ENCODE measurements at regions not wholly inside any gene's neighbourhood (a gene's known extent, or its start where the extent isn't known, plus 50 kb on each side); places are given as distances from the start of the nearest gene placed in this dataset.

GRCh38 chr4:81826817-81827424 lies 355.2 kb upstream of the RASGEF1B start:
- no peaks in the 10 kb centered on the region for H3K9me3 ChIP-seq
- H3K4me3 ChIP-seq, result no peak overlapping the region
- H3K36me3 ChIP-seq, result no peaks in the 10 kb centered on the region
- no peaks in the 10 kb centered on the region for H3K27me3 ChIP-seq
- DNase-seq (no peak), ATAC-seq (no peak)
- no peak overlapping the region for H3K27ac ChIP-seq
- TF ChIP-seq, protein P1, sequence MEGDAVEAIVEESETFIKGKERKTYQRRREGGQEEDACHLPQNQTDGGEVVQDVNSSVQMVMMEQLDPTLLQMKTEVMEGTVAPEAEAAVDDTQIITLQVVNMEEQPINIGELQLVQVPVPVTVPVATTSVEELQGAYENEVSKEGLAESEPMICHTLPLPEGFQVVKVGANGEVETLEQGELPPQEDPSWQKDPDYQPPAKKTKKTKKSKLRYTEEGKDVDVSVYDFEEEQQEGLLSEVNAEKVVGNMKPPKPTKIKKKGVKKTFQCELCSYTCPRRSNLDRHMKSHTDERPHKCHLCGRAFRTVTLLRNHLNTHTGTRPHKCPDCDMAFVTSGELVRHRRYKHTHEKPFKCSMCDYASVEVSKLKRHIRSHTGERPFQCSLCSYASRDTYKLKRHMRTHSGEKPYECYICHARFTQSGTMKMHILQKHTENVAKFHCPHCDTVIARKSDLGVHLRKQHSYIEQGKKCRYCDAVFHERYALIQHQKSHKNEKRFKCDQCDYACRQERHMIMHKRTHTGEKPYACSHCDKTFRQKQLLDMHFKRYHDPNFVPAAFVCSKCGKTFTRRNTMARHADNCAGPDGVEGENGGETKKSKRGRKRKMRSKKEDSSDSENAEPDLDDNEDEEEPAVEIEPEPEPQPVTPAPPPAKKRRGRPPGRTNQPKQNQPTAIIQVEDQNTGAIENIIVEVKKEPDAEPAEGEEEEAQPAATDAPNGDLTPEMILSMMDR (IDR thresholded peaks at IDR 0.05), result no peak
- no peaks in the 10 kb centered on the region for H3K4me1 ChIP-seq
- intact Hi-C loops (cut with DNase I), result no loop called here

- Histone ChIP-seq H3K27ac (no peak overlapping the region), H3K4me3 (no peak overlapping the region), H3K27me3 (no peaks in the 10 kb centered on the region), H3K9me3 (no peaks in the 10 kb centered on the region), H3K36me3 (no peaks in the 10 kb centered on the region), H3K4me1 (no peaks in the 10 kb centered on the region)
- TF ChIP-seq, protein P1 (IDR thresholded peaks at IDR 0.05), result no peak
- intact Hi-C loops (cut with DNase I), result no loop called here
- no peak for ATAC-seq
- no peak for DNase-seq
Observed at GRCh38 chr4:81826335-81826734, 354.6 kb upstream of the RASGEF1B start.

GRCh38 chr4:81818385-81818920 lies 346.7 kb upstream of the RASGEF1B start:
- H3K9me3 ChIP-seq, result no peaks in the 10 kb centered on the region
- H3K36me3 ChIP-seq, result no peaks in the 10 kb centered on the region
- no peak overlapping the region for H3K4me3 ChIP-seq
- ATAC-seq, result no peak
- intact Hi-C loops (cut with DNase I), result no loop called here
- peaks cover 0 to 5% of the 10 kb centered on the region in 2 donors for H3K4me1 ChIP-seq
- no peaks in the 10 kb centered on the region for H3K27me3 ChIP-seq
- no peak overlapping the region for H3K27ac ChIP-seq
- TF ChIP-seq, protein P1 (IDR thresholded peaks at IDR 0.05), result no peak
- DNase-seq, result peak in 2 of 4 donors; percentile 12 to 69

- intact Hi-C loops (cut with DNase I), result no loop called here
- no peaks in the 10 kb centered on the region for H3K36me3 ChIP-seq
- no peaks in the 10 kb centered on the region for H3K27me3 ChIP-seq
- no peaks in the 10 kb centered on the region for H3K9me3 ChIP-seq
- peaks cover 0 to 5% of the 10 kb centered on the region in 2 donors for H3K4me1 ChIP-seq
- DNase-seq (no peak), ATAC-seq (no peak)
- no peak overlapping the region for H3K4me3 ChIP-seq
- no peak overlapping the region for H3K27ac ChIP-seq
- TF ChIP-seq, protein P1 (IDR thresholded peaks at IDR 0.05), result no peak
Observed at GRCh38 chr4:81816031-81816761, 344.5 kb upstream of the RASGEF1B start.

DNA sequence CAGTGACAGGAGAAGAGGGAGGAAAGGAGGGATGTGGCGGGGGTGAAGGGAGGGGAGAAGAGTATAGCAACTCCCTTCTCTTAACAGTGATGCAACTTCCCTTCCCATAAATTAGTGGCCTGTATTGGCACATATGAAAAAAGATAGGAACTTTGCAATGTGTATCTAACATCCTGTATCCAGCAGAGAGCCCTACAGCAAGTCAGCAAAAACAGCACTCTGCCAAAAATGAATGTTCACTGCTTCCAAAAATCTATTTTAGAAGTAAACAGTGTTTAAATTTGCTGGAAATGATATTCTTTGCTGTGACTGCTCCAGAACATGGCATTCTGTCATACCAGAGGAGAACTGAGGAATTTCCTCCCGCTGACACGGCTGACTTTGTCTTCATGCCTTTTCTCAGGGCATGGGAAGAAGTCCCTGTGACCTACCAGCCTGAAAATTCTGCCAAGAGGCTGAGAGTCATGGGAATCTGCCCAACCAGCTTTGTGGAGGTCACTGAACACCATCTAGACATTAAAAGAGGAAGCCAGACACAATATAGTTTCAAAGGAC lies 343.4 kb upstream of the RASGEF1B start:
- intact Hi-C loops (cut with DNase I), result no loop called here
- peaks cover 0 to 5% of the 10 kb centered on the region in 2 donors for H3K4me1 ChIP-seq
- TF ChIP-seq, protein P1 (IDR thresholded peaks at IDR 0.05), result no peak
- no peak overlapping the region for H3K4me3 ChIP-seq
- ATAC-seq (peak; percentile 72), DNase-seq (peak in 2 of 4 donors; percentile 59 to 60)
- peak overlapping the region; percentile 40 to 59 for H3K27ac ChIP-seq
- H3K9me3 ChIP-seq, result no peaks in the 10 kb centered on the region
- H3K36me3 ChIP-seq, result no peaks in the 10 kb centered on the region
- no peaks in the 10 kb centered on the region for H3K27me3 ChIP-seq
